ENCODE measurements at regions not wholly inside any gene's neighbourhood (a gene's known extent, or its start where the extent isn't known, plus 50 kb on each side); places are given as distances from the start of the nearest gene placed in this dataset.

- Histone ChIP-seq H3K27me3 (peaks cover 13% of the 10 kb centered on the region), H3K9me3 (no peaks in the 10 kb centered on the region), H3K4me3 (no peak overlapping the region), H3K27ac (no peak overlapping the region), H3K4me1 (no peaks in the 10 kb centered on the region), H3K36me3 (no peaks in the 10 kb centered on the region)
- intact Hi-C loops (cut with DNase I; ENCODE audit: low total_unique reads) (no loop called here), in situ Hi-C loops (cut with MboI; ENCODE audit: low pct_ligation_motif_present in 1 of 4, low pct_unique_long_range_greater_than_20kb in 1 of 4, low sequenced_read_pairs in 3 of 4) (loop anchor here in 1 of 4 donors (25.0 kb wide), 1 partner anchor 337 kb away; no protein-coding TSS in a partner anchor)
- no peak for TF ChIP-seq EP300 (IDR thresholded peaks at IDR 0.05; ENCODE audit: low read depth)
- TF ChIP-seq POLR2AphosphoS5 (IDR thresholded peaks at IDR 0.05): no peak
- no peak for TF ChIP-seq CTCF (IDR thresholded peaks at IDR 0.05)
- TF ChIP-seq POLR2A (IDR thresholded peaks at IDR 0.05): no peak
- WGBS, 2 donors (ENCODE audit: low coverage in 1 of 2): 49 to 62% methylated on average over 2 of the region's 2 CpGs
- no peak for DNase-seq
These were observed 102.1 kb upstream of the WDR11 start for GRCh38 chr10:120749072-120749471.

GRCh38 chr10:120749856-120750566 lies 101.2 kb upstream of the WDR11 start:
- no peak overlapping the region for H3K4me3 ChIP-seq
- no peak for DNase-seq
- intact Hi-C loops (cut with DNase I; ENCODE audit: low total_unique reads) (no loop called here), in situ Hi-C loops (cut with MboI; ENCODE audit: low pct_ligation_motif_present in 1 of 4, low pct_unique_long_range_greater_than_20kb in 1 of 4, low sequenced_read_pairs in 3 of 4) (loop anchor here in 1 of 4 donors (25.0 kb wide), 1 partner anchor 338 kb away; no protein-coding TSS in a partner anchor)
- WGBS, 2 donors (ENCODE audit: low coverage in 1 of 2): 45 to 49% methylated on average over 8 to 11 of the region's 11 CpGs
- TF ChIP-seq EP300 (IDR thresholded peaks at IDR 0.05; ENCODE audit: low read depth): no peak
- TF ChIP-seq POLR2A (IDR thresholded peaks at IDR 0.05): no peak
- TF ChIP-seq POLR2AphosphoS5 (IDR thresholded peaks at IDR 0.05): no peak
- TF ChIP-seq CTCF (IDR thresholded peaks at IDR 0.05): no peak
- H3K36me3 ChIP-seq: no peaks in the 10 kb centered on the region
- no peaks in the 10 kb centered on the region for H3K9me3 ChIP-seq
- H3K27me3 ChIP-seq: peaks cover 13% of the 10 kb centered on the region
- no peaks in the 10 kb centered on the region for H3K4me1 ChIP-seq
- H3K27ac ChIP-seq: no peak overlapping the region

- no peak overlapping the region for H3K4me3 ChIP-seq
- H3K9me3 ChIP-seq: no peaks in the 10 kb centered on the region
- TF ChIP-seq POLR2AphosphoS5 (IDR thresholded peaks at IDR 0.05): no peak
- TF ChIP-seq CTCF (IDR thresholded peaks at IDR 0.05): no peak
- TF ChIP-seq EP300 (IDR thresholded peaks at IDR 0.05; ENCODE audit: low read depth): no peak
- no peak for TF ChIP-seq POLR2A (IDR thresholded peaks at IDR 0.05)
- no peak for DNase-seq
- intact Hi-C loops (cut with DNase I; ENCODE audit: low total_unique reads): no loop called here
- H3K4me1 ChIP-seq: no peaks in the 10 kb centered on the region
- peaks cover 6% of the 10 kb centered on the region for H3K27me3 ChIP-seq
- no peak overlapping the region for H3K27ac ChIP-seq
- no peaks in the 10 kb centered on the region for H3K36me3 ChIP-seq
- in situ Hi-C loops (cut with MboI; ENCODE audit: low pct_ligation_motif_present in 1 of 4, low pct_unique_long_range_greater_than_20kb in 1 of 4, low sequenced_read_pairs in 3 of 4): no loop called here
These were observed 95.4 kb upstream of the WDR11 start for GRCh38 chr10:120755771-120756170.

- Histone ChIP-seq H3K27ac (no peak overlapping the region), H3K27me3 (no peaks in the 10 kb centered on the region), H3K4me1 (no peaks in the 10 kb centered on the region), H3K4me3 (no peak overlapping the region), H3K36me3 (no peaks in the 10 kb centered on the region), H3K9me3 (no peaks in the 10 kb centered on the region)
- DNase-seq: no peak
- WGBS, 2 donors (ENCODE audit: low coverage in 1 of 2): 67 to 74% methylated on average over 4 of the region's 4 CpGs
- no peak for TF ChIP-seq CTCF (IDR thresholded peaks at IDR 0.05)
- TF ChIP-seq POLR2A (IDR thresholded peaks at IDR 0.05): no peak
- TF ChIP-seq EP300 (IDR thresholded peaks at IDR 0.05; ENCODE audit: low read depth): no peak
- TF ChIP-seq POLR2AphosphoS5 (IDR thresholded peaks at IDR 0.05): no peak
- intact Hi-C loops (cut with DNase I; ENCODE audit: low total_unique reads): no loop called here
- in situ Hi-C loops (cut with MboI; ENCODE audit: low pct_ligation_motif_present in 1 of 4, low pct_unique_long_range_greater_than_20kb in 1 of 4, low sequenced_read_pairs in 3 of 4): no loop called here
These were observed 90.9 kb upstream of the WDR11 start for GRCh38 chr10:120760253-120760652.
